ENCODE measurements at regions not wholly inside any gene's neighbourhood (a gene's known extent, or its start where the extent isn't known, plus 50 kb on each side); places are given as distances from the start of the nearest gene placed in this dataset.

DNA sequence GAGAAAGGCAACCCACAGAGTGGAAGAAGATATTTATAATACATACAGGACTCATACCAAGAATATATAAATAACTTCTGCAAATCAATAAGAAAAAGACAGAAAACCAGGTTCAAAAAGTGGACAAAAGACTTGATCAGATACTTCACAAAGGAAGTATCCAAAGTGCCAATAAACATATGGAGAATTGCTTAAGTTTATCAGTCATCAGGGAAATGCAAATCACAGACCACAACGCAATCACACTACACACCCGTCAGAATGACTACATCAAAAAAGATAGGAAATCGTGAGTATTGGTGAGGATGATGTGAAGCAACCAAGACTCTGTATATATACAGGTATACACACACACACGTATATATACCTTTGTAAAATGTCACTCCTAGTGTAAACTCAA lies 180.6 kb downstream of the FAM43A start:
- TF ChIP-seq GATA2 (IDR thresholded peaks at IDR 0.05; ENCODE audit: low read depth, low read length) = no peak
- no peak for TF ChIP-seq GATA3 (IDR thresholded peaks at IDR 0.05; ENCODE audit: low read depth, low read length)

DNA sequence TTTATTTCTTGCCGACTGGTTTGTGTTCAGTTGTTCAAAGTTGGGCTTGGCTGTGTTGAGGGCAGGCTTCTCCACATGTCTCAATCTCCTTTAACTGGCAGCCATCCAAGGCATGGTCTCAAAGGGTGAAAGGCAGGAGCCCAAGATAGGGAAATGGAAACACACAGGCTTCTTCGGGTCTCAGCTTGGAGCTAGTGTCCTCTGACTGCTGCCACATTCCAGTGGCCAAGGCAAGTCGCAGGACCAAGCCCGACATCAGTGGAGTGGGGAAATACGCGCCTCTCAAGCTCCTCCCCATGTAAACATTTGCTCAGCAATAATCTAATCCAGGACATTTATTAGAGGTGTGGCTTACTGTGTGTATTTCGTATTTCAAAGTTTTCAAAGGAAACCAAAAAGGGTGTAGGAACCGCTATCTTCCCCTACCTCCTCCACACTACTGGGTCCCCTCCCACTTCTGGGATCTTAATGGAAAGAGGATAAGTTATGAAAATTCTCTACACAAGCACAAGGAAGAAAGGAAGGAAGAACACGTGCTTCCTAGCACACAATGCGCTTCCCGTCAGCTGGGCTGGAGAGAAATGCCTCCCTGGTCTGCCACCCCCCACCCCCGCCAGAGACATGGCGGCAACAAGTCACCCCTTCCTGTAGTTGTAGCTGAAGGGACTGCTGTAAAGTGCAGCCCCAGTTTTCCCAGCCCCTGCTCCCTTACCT lies 181.7 kb downstream of the FAM43A start:
- TF ChIP-seq GATA2 (IDR thresholded peaks at IDR 0.05; ENCODE audit: low read depth, low read length) (no peak), GATA3 (IDR thresholded peaks at IDR 0.05; ENCODE audit: low read depth, low read length) (no peak)

DNA sequence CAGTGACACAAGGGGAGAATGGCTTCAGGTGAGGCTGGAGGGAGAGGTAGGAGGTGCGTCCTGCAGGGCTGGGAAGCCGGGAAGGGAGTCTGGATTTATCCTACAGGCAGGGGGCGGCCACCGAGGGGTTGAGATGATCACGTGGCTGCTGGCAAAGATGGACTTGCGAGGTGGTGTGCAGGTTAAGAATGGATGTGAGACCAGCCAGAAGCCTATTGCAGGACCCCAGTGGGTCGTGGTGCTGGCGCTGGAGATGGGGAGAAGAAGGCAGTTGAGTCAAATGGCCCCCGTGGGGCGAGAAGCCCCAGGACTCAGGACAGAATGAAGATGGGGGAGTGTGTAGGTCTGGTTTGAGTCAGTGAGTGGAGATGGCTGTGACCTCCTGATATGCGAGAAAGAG lies 183.1 kb downstream of the FAM43A start:
- TF ChIP-seq GATA3 (IDR thresholded peaks at IDR 0.05; ENCODE audit: low read depth, low read length) = no peak
- no peak for TF ChIP-seq GATA2 (IDR thresholded peaks at IDR 0.05; ENCODE audit: low read depth, low read length)

DNA sequence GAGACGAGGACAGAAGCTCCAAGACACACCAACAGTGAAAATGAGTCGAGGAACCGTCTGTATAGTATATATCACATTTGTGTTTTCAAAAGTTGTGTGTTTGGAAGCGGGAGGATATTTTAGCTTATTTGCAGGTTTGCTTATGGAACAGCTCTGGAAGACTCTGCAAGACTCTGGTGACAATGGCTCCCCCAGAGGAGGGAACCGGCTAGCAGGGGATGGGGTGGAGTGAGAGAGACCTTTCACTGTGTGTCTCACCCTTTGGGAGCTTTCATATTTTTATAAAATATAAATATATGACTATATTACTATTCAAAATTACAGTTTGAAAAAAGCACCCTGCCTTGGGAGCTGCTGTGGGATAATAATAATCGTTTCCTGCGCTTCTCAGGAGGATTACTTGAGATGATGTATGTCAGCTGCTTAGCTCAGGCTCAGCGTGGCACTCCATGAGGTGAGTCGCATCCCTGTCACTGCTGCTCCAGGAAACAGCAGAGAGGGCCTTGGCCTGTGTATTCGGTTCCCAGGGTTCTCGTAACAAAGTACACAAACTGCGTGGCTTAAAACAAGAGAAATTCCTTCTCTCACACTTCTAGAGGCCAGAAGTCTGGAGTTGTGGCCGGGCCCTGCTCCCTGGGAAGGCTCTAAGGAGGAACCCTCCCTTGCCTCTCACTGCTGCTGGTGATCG lies 183.9 kb downstream of the FAM43A start:
- TF ChIP-seq GATA2 (IDR thresholded peaks at IDR 0.05; ENCODE audit: low read depth, low read length) (no peak), GATA3 (IDR thresholded peaks at IDR 0.05; ENCODE audit: low read depth, low read length) (no peak)

DNA sequence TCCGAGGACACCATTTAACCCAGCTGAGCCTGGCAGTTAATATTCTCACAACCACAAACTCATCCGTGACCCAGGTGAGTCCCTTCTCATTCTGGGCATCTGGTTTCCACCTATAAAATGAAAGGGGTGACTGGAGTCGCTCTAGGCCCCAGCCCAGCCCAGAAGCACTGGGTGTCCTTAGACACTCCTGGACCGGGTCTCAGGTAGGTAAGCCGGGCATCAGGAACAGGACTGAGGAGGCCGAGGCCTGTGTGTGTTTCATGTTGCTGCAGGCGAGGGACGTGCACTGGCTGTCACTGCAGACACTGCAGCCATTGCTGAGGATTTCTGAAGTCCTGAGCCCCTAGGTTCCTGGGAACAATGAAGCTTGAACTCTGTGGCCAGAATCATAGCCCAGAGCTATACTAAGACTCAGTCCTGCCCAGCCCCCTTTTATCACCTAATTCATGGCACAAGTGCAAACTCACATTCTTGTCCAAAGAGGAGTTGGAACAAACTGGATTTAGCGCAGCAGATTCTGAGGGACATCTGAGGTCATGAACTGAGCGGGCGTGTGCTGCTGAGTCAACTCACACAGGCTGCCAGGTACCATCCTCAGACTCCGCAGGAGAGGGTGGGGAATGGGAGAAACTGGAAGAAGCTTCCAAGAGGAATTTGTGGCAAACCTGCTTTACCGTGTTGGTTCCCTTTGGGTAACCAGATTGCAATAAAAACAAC lies 184.9 kb downstream of the FAM43A start:
- TF ChIP-seq GATA2 (IDR thresholded peaks at IDR 0.05; ENCODE audit: low read depth, low read length) = no peak
- no peak for TF ChIP-seq GATA3 (IDR thresholded peaks at IDR 0.05; ENCODE audit: low read depth, low read length)

DNA sequence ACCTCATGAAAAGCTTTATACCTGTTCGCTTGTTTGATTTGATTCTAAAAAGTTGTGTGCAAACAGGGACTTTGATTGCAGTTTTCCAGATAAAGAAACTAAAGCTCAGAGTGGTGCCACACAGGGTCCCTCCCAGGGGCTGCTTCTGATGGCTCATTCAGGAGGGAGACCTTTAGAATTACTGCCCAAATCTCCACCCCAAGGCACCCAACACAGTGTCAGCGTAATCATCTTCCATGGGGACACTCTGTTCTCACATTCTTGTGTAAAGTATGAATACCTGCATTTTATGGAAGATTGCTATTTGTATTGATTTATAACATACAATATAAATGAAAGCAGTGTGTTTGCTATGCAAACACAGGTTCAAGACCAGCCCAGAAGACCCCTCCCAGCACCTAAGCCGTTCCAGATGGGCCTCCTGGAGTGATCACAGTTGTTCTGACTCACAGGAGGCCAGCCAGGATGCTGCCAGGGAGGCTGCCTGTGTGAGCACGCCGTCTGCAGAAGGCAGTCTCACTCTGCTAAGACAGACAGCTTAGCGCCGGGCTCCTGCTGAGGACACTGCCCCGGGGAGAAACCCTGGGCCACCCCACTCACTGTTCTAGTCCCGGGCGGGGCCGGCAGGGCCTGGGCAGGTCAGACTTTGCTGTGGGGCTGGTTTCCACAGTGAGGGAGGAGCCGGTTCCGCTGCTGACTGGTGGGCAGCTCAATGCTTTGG lies 185.6 kb downstream of the FAM43A start:
- TF ChIP-seq GATA2 (IDR thresholded peaks at IDR 0.05; ENCODE audit: low read depth, low read length) (no peak), GATA3 (IDR thresholded peaks at IDR 0.05; ENCODE audit: low read depth, low read length) (no peak)

DNA sequence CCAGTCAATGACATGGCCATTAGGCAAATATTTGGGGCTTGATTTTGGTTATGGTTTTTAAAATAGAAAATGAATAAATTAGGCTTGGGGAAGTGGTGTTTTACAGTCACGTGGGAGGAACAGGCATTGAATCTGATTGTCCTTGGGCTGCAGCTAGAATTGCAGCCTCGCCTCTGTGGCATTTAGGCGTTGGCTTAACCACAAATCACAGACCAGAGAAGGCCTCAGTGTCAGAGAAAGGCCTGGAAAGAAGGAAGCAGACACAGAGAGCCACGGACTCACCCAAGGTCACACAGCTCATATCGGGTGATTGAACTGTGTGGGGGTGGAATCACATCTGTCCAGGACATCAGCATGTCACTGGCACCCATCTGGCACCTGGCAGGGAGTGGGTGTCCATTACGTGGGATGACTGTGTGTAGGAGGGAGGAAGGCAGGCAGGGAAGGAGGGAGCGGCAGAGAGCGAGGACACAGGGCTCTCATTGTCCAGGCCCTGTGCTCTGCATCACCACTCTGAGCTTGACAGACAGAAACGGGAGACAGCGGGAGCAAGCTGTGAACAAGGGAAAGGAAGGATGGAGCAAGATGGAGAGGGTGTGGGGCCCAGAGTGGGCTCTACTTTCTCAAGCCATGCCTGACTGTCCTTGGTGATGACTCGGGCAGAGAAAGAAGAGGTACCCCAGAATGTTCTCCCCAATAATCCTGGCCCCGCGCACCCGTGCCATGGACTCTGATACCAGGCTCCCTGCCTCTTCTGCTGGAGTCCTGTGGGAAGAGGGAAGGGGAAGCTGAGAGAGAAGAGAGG lies 186.4 kb downstream of the FAM43A start:
- TF ChIP-seq GATA2 (IDR thresholded peaks at IDR 0.05; ENCODE audit: low read depth, low read length) (no peak), GATA3 (IDR thresholded peaks at IDR 0.05; ENCODE audit: low read depth, low read length) (no peak)

DNA sequence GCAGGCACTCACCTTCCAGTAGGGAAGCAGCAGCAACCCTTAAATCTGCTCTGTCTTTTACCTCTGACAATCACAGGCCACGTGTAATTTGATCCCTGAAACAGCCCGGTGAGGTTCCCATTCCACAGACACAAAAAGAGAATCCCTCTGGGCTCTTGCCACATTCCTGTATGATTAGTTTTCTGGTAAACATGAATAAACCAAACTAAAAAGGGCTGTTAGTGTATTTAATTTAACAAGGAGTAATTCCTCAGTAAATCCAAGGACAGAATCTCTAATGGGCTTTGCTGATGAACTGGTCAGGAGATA lies 186.9 kb downstream of the FAM43A start:
- TF ChIP-seq GATA2 (IDR thresholded peaks at IDR 0.05; ENCODE audit: low read depth, low read length) (no peak), GATA3 (IDR thresholded peaks at IDR 0.05; ENCODE audit: low read depth, low read length) (no peak)

DNA sequence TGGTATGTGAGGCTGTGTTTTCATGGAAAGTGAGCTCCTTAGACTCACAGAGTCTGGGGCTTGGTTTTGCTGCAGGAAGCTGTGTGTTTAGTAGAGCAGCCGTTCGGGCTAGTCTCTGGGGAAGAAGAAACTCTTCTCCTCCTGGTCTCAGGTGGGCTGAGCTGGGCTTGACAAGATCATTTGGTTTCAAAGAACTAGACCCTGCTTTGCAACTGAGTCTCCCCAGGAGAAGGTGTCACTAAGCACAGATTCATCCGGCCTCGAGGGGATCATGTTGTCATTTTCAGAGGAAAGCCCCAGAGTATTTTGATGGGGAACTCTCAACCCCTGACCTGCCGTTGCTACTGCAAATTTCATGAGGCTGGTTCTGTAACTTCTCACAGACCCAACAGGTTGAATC lies 188.5 kb downstream of the FAM43A start:
- no peak for TF ChIP-seq GATA2 (IDR thresholded peaks at IDR 0.05; ENCODE audit: low read depth, low read length)

DNA sequence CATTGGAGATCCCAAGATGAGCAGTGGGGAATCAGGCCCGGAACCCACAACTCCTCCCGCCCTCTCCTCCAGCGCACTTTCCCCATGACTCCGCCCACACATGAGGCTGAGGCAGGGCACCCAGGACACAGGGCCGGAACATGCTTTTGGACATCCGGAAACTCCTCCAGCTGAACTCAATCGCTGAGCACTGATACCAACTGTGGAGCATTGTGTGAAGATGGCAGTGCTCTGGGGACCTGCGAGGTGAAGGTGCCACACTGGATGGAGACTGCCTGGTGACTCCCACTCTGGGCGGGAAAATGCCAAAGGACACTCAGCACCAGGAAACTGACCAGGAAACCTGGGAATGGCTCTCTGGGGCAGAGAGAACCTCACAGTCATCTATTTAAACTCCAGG lies 189.1 kb downstream of the FAM43A start:
- TF ChIP-seq GATA3 (IDR thresholded peaks at IDR 0.05; ENCODE audit: low read depth, low read length) (no peak), GATA2 (IDR thresholded peaks at IDR 0.05; ENCODE audit: low read depth, low read length) (no peak)

DNA sequence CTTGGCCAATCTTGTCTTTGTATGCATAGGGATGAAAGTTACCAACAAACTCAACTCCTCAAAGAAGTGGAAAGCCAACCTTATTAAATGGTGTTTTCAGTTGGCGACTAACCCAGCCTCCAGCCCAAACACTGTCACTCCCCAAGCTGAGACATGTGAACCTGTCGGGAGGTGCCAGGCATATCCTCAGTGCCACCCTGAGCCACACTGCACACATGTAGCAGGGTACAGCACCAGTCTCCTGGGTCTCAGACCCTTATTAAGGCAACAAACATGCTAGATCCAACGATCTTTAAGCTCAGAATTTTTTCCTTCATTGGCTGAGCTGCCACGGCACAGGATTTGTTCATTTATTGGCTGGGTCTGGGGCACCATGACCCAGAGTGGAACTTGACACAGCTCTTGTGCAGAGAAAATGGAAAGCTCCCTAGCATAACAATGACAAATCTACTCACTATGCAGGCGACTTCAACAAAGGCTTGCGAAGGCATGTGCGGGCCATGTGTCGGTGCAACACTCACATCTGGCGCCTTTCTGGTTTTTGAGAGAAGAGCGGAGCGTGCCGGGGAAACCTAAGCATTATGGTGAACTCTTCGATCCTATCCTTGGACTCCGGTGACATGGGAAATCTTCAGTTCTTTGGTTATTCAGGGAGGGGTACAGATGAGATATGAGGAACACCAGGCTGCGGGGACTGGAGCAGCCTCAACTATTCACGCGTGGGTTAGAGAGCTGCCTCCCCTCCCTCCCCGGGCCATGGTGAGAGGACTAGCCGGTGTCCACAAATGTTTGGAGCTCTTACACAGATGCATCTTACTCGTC lies 190.1 kb downstream of the FAM43A start:
- no peak for TF ChIP-seq GATA3 (IDR thresholded peaks at IDR 0.05; ENCODE audit: low read depth, low read length)
- no peak for TF ChIP-seq GATA2 (IDR thresholded peaks at IDR 0.05; ENCODE audit: low read depth, low read length)

DNA sequence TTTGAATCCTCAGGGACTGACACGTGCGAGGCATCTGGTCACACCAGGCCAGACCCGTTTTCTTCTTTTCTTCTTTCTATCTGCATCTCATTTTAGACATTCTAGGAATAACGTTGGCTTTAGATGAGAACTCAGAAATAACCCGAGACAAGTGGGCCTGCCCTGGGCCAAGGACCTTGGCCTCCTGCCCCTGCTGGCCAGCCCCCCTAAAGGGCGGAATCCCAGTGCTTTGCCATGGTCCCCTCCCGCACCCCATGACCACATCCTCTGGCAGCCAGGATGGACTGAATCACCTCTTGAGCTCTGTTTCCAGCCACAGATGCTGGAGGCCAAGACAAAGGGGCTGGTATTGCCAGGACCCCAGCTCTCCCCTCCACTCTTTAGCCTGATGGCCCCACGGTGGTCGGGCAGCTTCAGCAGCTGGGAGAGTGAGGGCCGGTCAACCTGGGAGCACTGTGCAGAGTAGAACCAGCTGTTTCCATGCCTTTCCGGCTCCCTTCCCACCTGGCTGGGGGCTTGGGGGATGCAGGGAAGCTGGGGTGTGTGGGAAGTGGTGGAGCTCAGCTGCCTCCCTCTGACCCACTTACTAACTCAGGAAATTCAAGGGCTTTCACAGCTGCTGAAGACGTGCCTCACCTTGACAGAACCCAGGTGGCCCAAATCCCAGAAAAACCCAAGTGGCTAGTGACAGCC lies 190.9 kb downstream of the FAM43A start:
- TF ChIP-seq GATA2 (IDR thresholded peaks at IDR 0.05; ENCODE audit: low read depth, low read length) (no peak), GATA3 (IDR thresholded peaks at IDR 0.05; ENCODE audit: low read depth, low read length) (no peak)

Data from SH-SY5Y (cell line).